OCI-LY7 (cell line): ENCODE measurements at regions not wholly inside any gene's neighbourhood (a gene's known extent, or its start where the extent isn't known, plus 50 kb on each side); places are given as distances from the start of the nearest gene placed in this dataset.
A peak's percentile ranks its signal among the peaks of the same experiment; 100 is the strongest.

Source experiments
- BruUV-seq: library from RNA; stranded (reverse); fragments of 400-500 nt; replicated peaks from 2 replicates; lab custom pipeline; 2021; lab: Mats Ljungman, UMichigan
- CTCF ChIA-PET: fragments of 300-600 bp; sonication (Branson Sonifier 250); formaldehyde crosslinking; loops from one replicate; lab custom pipeline; 2022; ENCODE audit warnings: antibody characterized with exemption; ENCODE audit not compliant: unreplicated experiment; lab: Charles Lee
- POLR2A ChIA-PET: fragments of 300-600 bp; sonication (Branson Sonifier 250); formaldehyde crosslinking; loops from one replicate; lab custom pipeline; 2022; ENCODE audit warnings: antibody characterized with exemption; lab: Charles Lee
- DNase-seq: peaks from one replicate; pipeline ENCODE4 v3.0.0-alpha.2; 2015; ENCODE audit warnings: low spot score
- H2AFZ ChIP-seq: fragments of 200-600 bp; sonication (generic), shearing (Covaris generic); 2 replicates; pipeline ENCODE4 v1.6.1; 2014; ENCODE audit warnings: mild to moderate bottlenecking, antibody characterized with exemption, low read length, moderate library complexity
- H3K27ac ChIP-seq: fragments of 200-600 bp; sonication (generic); 2 replicates; pipeline ENCODE4 v1.5.1; 2014; ENCODE audit warnings: mixed run types, low read depth, mild to moderate bottlenecking, moderate library complexity, low read length, inconsistent platforms; ENCODE audit not compliant: poor library complexity, severe bottlenecking
- H3K36me3 ChIP-seq: fragments of 200-600 bp; sonication (generic); 2 replicates; pipeline ENCODE4 v1.6.1; 2014; ENCODE audit warnings: mild to moderate bottlenecking, antibody characterized with exemption, low read length, moderate library complexity, mixed read lengths; ENCODE audit not compliant: insufficient read depth
- H3K4me1 ChIP-seq: fragments of 200-600 bp; sonication (generic); 2 replicates; pipeline ENCODE4 v1.5.1; 2014; ENCODE audit warnings: mild to moderate bottlenecking, low read length; ENCODE audit not compliant: insufficient read depth, poor library complexity, severe bottlenecking
- H3K4me2 ChIP-seq: fragments of 200-600 bp; sonication (generic); 2 replicates; pipeline ENCODE4 v1.6.1; 2014; ENCODE audit warnings: mild to moderate bottlenecking, low read length
- H3K4me3 ChIP-seq: fragments of 200-600 bp; sonication (generic); 2 replicates; pipeline ENCODE4 v1.5.1; 2014; ENCODE audit warnings: mild to moderate bottlenecking, low read depth, low read length; ENCODE audit not compliant: poor library complexity, severe bottlenecking
- H3K79me2 ChIP-seq: fragments of 200-600 bp; sonication (generic); 2 replicates; pipeline ENCODE4 v1.6.1; 2016; ENCODE audit warnings: low read depth, mild to moderate bottlenecking, low read length, moderate library complexity, mixed read lengths; ENCODE audit not compliant: insufficient read depth
- H3K9me2 ChIP-seq: fragments of 200-600 bp; sonication (generic); 2 replicates; pipeline ENCODE4 v1.6.1; 2016; ENCODE audit warnings: mild to moderate bottlenecking, low read length, mixed read lengths; ENCODE audit not compliant: insufficient read depth
- H3K9me3 ChIP-seq: fragments of 200-600 bp; sonication (generic); 2 replicates; pipeline ENCODE4 v1.6.1; 2014; ENCODE audit warnings: mild to moderate bottlenecking, mixed run types, low read length, mixed read lengths
- H4K20me1 ChIP-seq: fragments of 200-600 bp; sonication (generic); 2 replicates; pipeline ENCODE4 v1.6.1; 2014; ENCODE audit warnings: mild to moderate bottlenecking, antibody characterized with exemption, low read length, moderate library complexity, mixed read lengths; ENCODE audit not compliant: insufficient read depth
- EZH2phosphoT487 ChIP-seq: fragments of 200-600 bp; sonication (generic); IDR thresholded peaks from 2 replicates; pipeline ENCODE4 v1.6.1; 2018; ENCODE audit warnings: low read depth, borderline replicate concordance, mild to moderate bottlenecking, mixed run types, antibody characterized with exemption, low read length, moderate library complexity, mixed read lengths
- intact Hi-C: fragments of 100-400 bp; cut with micrococcal nuclease; formaldehyde crosslinking; loops from one replicate; pipeline ENCODE4 v1.10.0; 2022; ENCODE audit not compliant: unreplicated experiment
- TF ChIP-seq, protein P1 (sequence below): fragments of 200-600 bp; sonication (generic); conservative IDR thresholded peaks from 2 replicates; pipeline ENCODE4 v1.5.1; 2014; ENCODE audit warnings: mild to moderate bottlenecking, antibody characterized with exemption, low read length, moderate library complexity, mixed read lengths

- no peak overlapping the region for H2AFZ ChIP-seq
Measured at GRCh38 chr5:52656569-52657246, 131.0 kb upstream of the ITGA1 start.

GRCh38 chr5:52657247-52657645 is 130.5 kb upstream of the ITGA1 start:
- ChIA-PET POLR2A (no interaction called here), CTCF (no interaction called here)
- TF ChIP-seq, protein P1, sequence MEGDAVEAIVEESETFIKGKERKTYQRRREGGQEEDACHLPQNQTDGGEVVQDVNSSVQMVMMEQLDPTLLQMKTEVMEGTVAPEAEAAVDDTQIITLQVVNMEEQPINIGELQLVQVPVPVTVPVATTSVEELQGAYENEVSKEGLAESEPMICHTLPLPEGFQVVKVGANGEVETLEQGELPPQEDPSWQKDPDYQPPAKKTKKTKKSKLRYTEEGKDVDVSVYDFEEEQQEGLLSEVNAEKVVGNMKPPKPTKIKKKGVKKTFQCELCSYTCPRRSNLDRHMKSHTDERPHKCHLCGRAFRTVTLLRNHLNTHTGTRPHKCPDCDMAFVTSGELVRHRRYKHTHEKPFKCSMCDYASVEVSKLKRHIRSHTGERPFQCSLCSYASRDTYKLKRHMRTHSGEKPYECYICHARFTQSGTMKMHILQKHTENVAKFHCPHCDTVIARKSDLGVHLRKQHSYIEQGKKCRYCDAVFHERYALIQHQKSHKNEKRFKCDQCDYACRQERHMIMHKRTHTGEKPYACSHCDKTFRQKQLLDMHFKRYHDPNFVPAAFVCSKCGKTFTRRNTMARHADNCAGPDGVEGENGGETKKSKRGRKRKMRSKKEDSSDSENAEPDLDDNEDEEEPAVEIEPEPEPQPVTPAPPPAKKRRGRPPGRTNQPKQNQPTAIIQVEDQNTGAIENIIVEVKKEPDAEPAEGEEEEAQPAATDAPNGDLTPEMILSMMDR: peak; percentile 79
- TF ChIP-seq EZH2phosphoT487: no peak
- Histone ChIP-seq H3K4me2 (no peak overlapping the region), H2AFZ (no peak overlapping the region), H3K9me2 (no peaks in the 10 kb centered on the region), H4K20me1 (no peaks in the 10 kb centered on the region), H3K36me3 (no peaks in the 10 kb centered on the region), H3K4me1 (no peaks in the 10 kb centered on the region), H3K27ac (no peak overlapping the region), H3K9me3 (no peaks in the 10 kb centered on the region), H3K4me3 (no peak overlapping the region), H3K79me2 (no peaks in the 10 kb centered on the region)
- intact Hi-C loops: no loop called here
- no TSS peak for BruUV-seq
- peak; percentile 49 for DNase-seq

More at GRCh38 chr5:52656569-52657246, 131.0 kb upstream of the ITGA1 start:
- POLR2A ChIA-PET: interaction anchor here (0.7 kb wide), 1 partner anchor 477 kb away, joined by 3 read pairs; no protein-coding TSS in a partner anchor
- H4K20me1 ChIP-seq: no peaks in the 10 kb centered on the region
- H3K27ac ChIP-seq: no peak overlapping the region
- H3K36me3 ChIP-seq: no peaks in the 10 kb centered on the region
- no peaks in the 10 kb centered on the region for H3K9me3 ChIP-seq
- DNase-seq: no peak
- H3K4me2 ChIP-seq: no peak overlapping the region
- no peak overlapping the region for H3K4me3 ChIP-seq
- no TSS peak for BruUV-seq
- TF ChIP-seq, protein P1: no peak
- no peak for TF ChIP-seq EZH2phosphoT487
- H3K9me2 ChIP-seq: no peaks in the 10 kb centered on the region
- H3K4me1 ChIP-seq: no peaks in the 10 kb centered on the region
- CTCF ChIA-PET: no interaction called here
- intact Hi-C loops: no loop called here
- no peaks in the 10 kb centered on the region for H3K79me2 ChIP-seq

- POLR2A ChIA-PET: no interaction called here
- Histone ChIP-seq H2AFZ (no peak overlapping the region), H3K9me3 (no peaks in the 10 kb centered on the region), H3K4me1 (no peaks in the 10 kb centered on the region), H3K9me2 (no peaks in the 10 kb centered on the region), H3K79me2 (no peaks in the 10 kb centered on the region), H4K20me1 (no peaks in the 10 kb centered on the region), H3K36me3 (no peaks in the 10 kb centered on the region), H3K4me2 (no peak overlapping the region), H3K27ac (no peak overlapping the region), H3K4me3 (no peak overlapping the region)
- TF ChIP-seq, protein P1: no peak
- intact Hi-C loops: no loop called here
- CTCF ChIA-PET: no interaction called here
- BruUV-seq: no TSS peak
- no peak for DNase-seq
Measured at GRCh38 chr5:52658246-52658645, 129.5 kb upstream of the ITGA1 start.
